Raji (cell line): ENCODE measurements at regions not wholly inside any gene's neighbourhood (a gene's known extent, or its start where the extent isn't known, plus 50 kb on each side); places are given as distances from the start of the nearest gene placed in this dataset.

Experiments
- POLR2A ChIP-seq: IDR thresholded peaks from 2 replicates; pipeline ENCODE4 v1.6.1; 2011; ENCODE audit warnings: low read depth, low read length, control low read depth; ENCODE audit not compliant: insufficient read depth

- TF ChIP-seq POLR2A: no peak
Measured at GRCh38 chr3:182045736-182046135, 334.0 kb downstream of the SOX2 start.

- no peak for TF ChIP-seq POLR2A
Measured at GRCh38 chr3:182046166-182046764, 334.5 kb downstream of the SOX2 start.

- TF ChIP-seq POLR2A: no peak
Measured at GRCh38 chr3:182050932-182051331, 339.2 kb downstream of the SOX2 start.

GRCh38 chr3:182052332-182052731 is 340.6 kb downstream of the SOX2 start:
- TF ChIP-seq POLR2A: no peak

- TF ChIP-seq POLR2A: no peak
Measured at GRCh38 chr3:182052757-182053156, 341.0 kb downstream of the SOX2 start.

GRCh38 chr3:182058488-182058887 is 346.8 kb downstream of the SOX2 start:
- no peak for TF ChIP-seq POLR2A

- TF ChIP-seq POLR2A: no peak
Measured at GRCh38 chr3:182063742-182064141, 352.0 kb downstream of the SOX2 start.

GRCh38 chr3:182067423-182067822 is 355.7 kb downstream of the SOX2 start:
- no peak for TF ChIP-seq POLR2A

- TF ChIP-seq POLR2A: no peak
Measured at GRCh38 chr3:182078316-182078715, 366.6 kb downstream of the SOX2 start.

GRCh38 chr3:182078929-182079328 is 367.2 kb downstream of the SOX2 start:
- no peak for TF ChIP-seq POLR2A

GRCh38 chr3:182081096-182081495 is 369.4 kb downstream of the SOX2 start:
- TF ChIP-seq POLR2A: no peak

- TF ChIP-seq POLR2A: no peak
Measured at GRCh38 chr3:182083112-182083511, 371.4 kb downstream of the SOX2 start.

GRCh38 chr3:182092662-182093262 is 381.0 kb downstream of the SOX2 start:
- TF ChIP-seq POLR2A: no peak

GRCh38 chr3:182094321-182094720 is 382.6 kb downstream of the SOX2 start:
- TF ChIP-seq POLR2A: no peak

GRCh38 chr3:182104881-182105280 is 393.2 kb downstream of the SOX2 start:
- TF ChIP-seq POLR2A: no peak

GRCh38 chr3:182105875-182106274 is 394.1 kb downstream of the SOX2 start:
- no peak for TF ChIP-seq POLR2A

- no peak for TF ChIP-seq POLR2A
Measured at GRCh38 chr3:182108371-182108770, 396.6 kb downstream of the SOX2 start.
